ENCODE measurements at regions not wholly inside any gene's neighbourhood (a gene's known extent, or its start where the extent isn't known, plus 50 kb on each side); places are given as distances from the start of the nearest gene placed in this dataset.

- Histone ChIP-seq H2BK20ac (ENCODE audit: low read depth, low read length) (no peak overlapping the region), H2AK9ac (replicated peaks; ENCODE audit: low read depth, low read length, poor library complexity) (no peak overlapping the region), H3K4me3 (ENCODE audit: insufficient read depth, low read depth, low read length) (no peak overlapping the region), H2BK5ac (ENCODE audit: low read depth, low read length, poor library complexity, severe bottlenecking) (no peak overlapping the region), H4K91ac (ENCODE audit: insufficient read depth, low read depth, low read length) (no peak overlapping the region), H3K4me2 (ENCODE audit: low read depth, low read length) (no peak overlapping the region), H3K14ac (replicated peaks; ENCODE audit: low read depth, low read length) (no peak overlapping the region), H3K27ac (ENCODE audit: insufficient read depth, low read length) (no peak overlapping the region), H3K27me3 (ENCODE audit: control insufficient read depth, insufficient read depth, low read length) (no peaks in the 10 kb centered on the region), H3K36me3 (ENCODE audit: control insufficient read depth, insufficient read depth, low read length) (no peaks in the 10 kb centered on the region), H3K9me1 (ENCODE audit: insufficient read depth, low read length) (no peaks in the 10 kb centered on the region), H3K9me3 (ENCODE audit: control insufficient read depth, insufficient read depth, low read length) (peaks cover 7% of the 10 kb centered on the region), H2BK120ac (ENCODE audit: low read depth, low read length) (no peak overlapping the region), H3K79me1 (ENCODE audit: low read depth in 1 of 2, low read length in 2 of 2) (no peaks in the 10 kb centered on the region), H3K23ac (ENCODE audit: low read depth, low read length) (no peak overlapping the region), H3K4ac (ENCODE audit: low read depth, low read length) (no peak overlapping the region), H3K56ac (ENCODE audit: extremely low read depth, insufficient read depth, low read length) (no peak overlapping the region), H2BK15ac (ENCODE audit: low read depth, low read length) (no peak overlapping the region), H4K20me1 (ENCODE audit: insufficient read depth, low read length) (no peaks in the 10 kb centered on the region), H3K4me1 (ENCODE audit: control insufficient read depth, insufficient read depth, low read length) (no peaks in the 10 kb centered on the region), H2AK5ac (ENCODE audit: low read depth, low read length) (no peak overlapping the region), H4K8ac (ENCODE audit: low read depth in 2 of 2, low read length in 2 of 2) (no peak overlapping the region), H4K5ac (ENCODE audit: low read depth, low read length) (no peak overlapping the region), H3K18ac (ENCODE audit: low read depth, low read length) (no peak overlapping the region), H2AFZ (replicated peaks; ENCODE audit: low read length, poor library complexity) (no peak overlapping the region), H3K9ac (ENCODE audit: low read depth, low read length) (no peak overlapping the region)
- intact Hi-C loops (cut with micrococcal nuclease) (no loop called here), dilution Hi-C loops (cut with HindIII; ENCODE audit: low sequenced_read_pairs, unreplicated experiment) (no loop called here), in situ Hi-C loops (cut with MboI; ENCODE audit: low sequenced_read_pairs) (no loop called here)
- BruUV-seq (replicated peaks): no TSS peak
- CTCF ChIA-PET: no interaction called here
- no peak for ATAC-seq (ENCODE audit: low read depth)
- DNase-seq: no peak
- POLR2A ChIA-PET (ENCODE audit: unreplicated experiment): no interaction called here
- no peak for TF ChIP-seq FOS (IDR thresholded peaks at IDR 0.05; ENCODE audit: low read depth, low read length)
- TF ChIP-seq RAD21 (IDR thresholded peaks at IDR 0.05; ENCODE audit: low read length): no peak
- TF ChIP-seq USF2 (IDR thresholded peaks at IDR 0.05; ENCODE audit: low read depth, low read length): no peak
- TF ChIP-seq MAZ (IDR thresholded peaks at IDR 0.05; ENCODE audit: borderline replicate concordance, low read depth, low read length): no peak
- TF ChIP-seq ELK1 (IDR thresholded peaks at IDR 0.05; ENCODE audit: borderline replicate concordance, low read depth, low read length): no peak
- no peak for TF ChIP-seq CTCF (conservative IDR thresholded peaks at IDR 0.05; ENCODE audit: low read depth, low read length)
- no peak for TF ChIP-seq CHD1 (IDR thresholded peaks at IDR 0.05; ENCODE audit: low read depth, low read length)
- no peak for TF ChIP-seq MAFK (IDR thresholded peaks at IDR 0.05; ENCODE audit: low read depth, low read length)
- no peak for TF ChIP-seq MXI1 (IDR thresholded peaks at IDR 0.05; ENCODE audit: borderline replicate concordance, low read depth, low read length)
- no peak for TF ChIP-seq CEBPB (IDR thresholded peaks at IDR 0.05; ENCODE audit: low read depth, low read length)
- TF ChIP-seq RCOR1 (IDR thresholded peaks at IDR 0.05; ENCODE audit: insufficient replicate concordance, low read length): no peak
- no peak for TF ChIP-seq POLR2A (IDR thresholded peaks at IDR 0.05; ENCODE audit: low read depth, low read length)
- no peak for TF ChIP-seq RFX5 (IDR thresholded peaks at IDR 0.05; ENCODE audit: low read depth, low read length)
- no peak for TF ChIP-seq SMC3 (IDR thresholded peaks at IDR 0.05; ENCODE audit: low read depth, low read length)
- no peak for TF ChIP-seq BHLHE40 (IDR thresholded peaks at IDR 0.05; ENCODE audit: low read depth, low read length)
- TF ChIP-seq NFE2L2 (IDR thresholded peaks at IDR 0.05; ENCODE audit: low read depth, low read length): no peak
- no CpG with 5 or more reads among the region's 1 CpG for whole genome bisulfite sequencing, 2 experiments (ENCODE audit: extremely low coverage in 2 of 2, insufficient read length in 1 of 2)
These were observed 794.5 kb upstream of the GYPC start for GRCh38 chr2:125861461-125861860.

Data from IMR-90 (cell line).